ENCODE measurements at regions not wholly inside any gene's neighbourhood (a gene's known extent, or its start where the extent isn't known, plus 50 kb on each side); places are given as distances from the start of the nearest gene placed in this dataset.

GRCh38 chr16:13852827-13853226 is 67.1 kb upstream of the ERCC4 start:
- no peaks in the 10 kb centered on the region for H3K9me3 ChIP-seq (ENCODE audit: low read depth)
- H3K36me3 ChIP-seq (replicated peaks; ENCODE audit: insufficient read depth, low read depth), result no peaks in the 10 kb centered on the region
- H3K4me1 ChIP-seq (ENCODE audit: insufficient read depth), result no peaks in the 10 kb centered on the region
- no peak overlapping the region for H3K4me2 ChIP-seq
- WGBS (ENCODE audit: low lambda C conversion rate, missing lambda C conversion rate), result 90% methylated on average over 5 of the region's 5 CpGs
- H3K27ac ChIP-seq, result no peak overlapping the region
- H3K4me3 ChIP-seq, result no peak overlapping the region
- no peaks in the 10 kb centered on the region for H4K20me1 ChIP-seq (ENCODE audit: insufficient read depth, poor library complexity, severe bottlenecking)
- no peaks in the 10 kb centered on the region for H3K9me2 ChIP-seq (replicated peaks; ENCODE audit: insufficient read depth)
- no peak for DNase-seq (ENCODE audit: low spot score)
- no peaks in the 10 kb centered on the region for H3K79me2 ChIP-seq
- no peak for TF ChIP-seq EZH2phosphoT487 (IDR thresholded peaks at IDR 0.05; ENCODE audit: low read depth, severe bottlenecking, unreplicated experiment)
- no peak for TF ChIP-seq EZH2 (IDR thresholded peaks at IDR 0.05; ENCODE audit: borderline replicate concordance)
- TF ChIP-seq, protein P1, sequence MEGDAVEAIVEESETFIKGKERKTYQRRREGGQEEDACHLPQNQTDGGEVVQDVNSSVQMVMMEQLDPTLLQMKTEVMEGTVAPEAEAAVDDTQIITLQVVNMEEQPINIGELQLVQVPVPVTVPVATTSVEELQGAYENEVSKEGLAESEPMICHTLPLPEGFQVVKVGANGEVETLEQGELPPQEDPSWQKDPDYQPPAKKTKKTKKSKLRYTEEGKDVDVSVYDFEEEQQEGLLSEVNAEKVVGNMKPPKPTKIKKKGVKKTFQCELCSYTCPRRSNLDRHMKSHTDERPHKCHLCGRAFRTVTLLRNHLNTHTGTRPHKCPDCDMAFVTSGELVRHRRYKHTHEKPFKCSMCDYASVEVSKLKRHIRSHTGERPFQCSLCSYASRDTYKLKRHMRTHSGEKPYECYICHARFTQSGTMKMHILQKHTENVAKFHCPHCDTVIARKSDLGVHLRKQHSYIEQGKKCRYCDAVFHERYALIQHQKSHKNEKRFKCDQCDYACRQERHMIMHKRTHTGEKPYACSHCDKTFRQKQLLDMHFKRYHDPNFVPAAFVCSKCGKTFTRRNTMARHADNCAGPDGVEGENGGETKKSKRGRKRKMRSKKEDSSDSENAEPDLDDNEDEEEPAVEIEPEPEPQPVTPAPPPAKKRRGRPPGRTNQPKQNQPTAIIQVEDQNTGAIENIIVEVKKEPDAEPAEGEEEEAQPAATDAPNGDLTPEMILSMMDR (IDR thresholded peaks at IDR 0.05; ENCODE audit: poor library complexity), result no peak
- H3K27me3 ChIP-seq, result no peaks in the 10 kb centered on the region
- H2AFZ ChIP-seq, result no peak overlapping the region

DNA sequence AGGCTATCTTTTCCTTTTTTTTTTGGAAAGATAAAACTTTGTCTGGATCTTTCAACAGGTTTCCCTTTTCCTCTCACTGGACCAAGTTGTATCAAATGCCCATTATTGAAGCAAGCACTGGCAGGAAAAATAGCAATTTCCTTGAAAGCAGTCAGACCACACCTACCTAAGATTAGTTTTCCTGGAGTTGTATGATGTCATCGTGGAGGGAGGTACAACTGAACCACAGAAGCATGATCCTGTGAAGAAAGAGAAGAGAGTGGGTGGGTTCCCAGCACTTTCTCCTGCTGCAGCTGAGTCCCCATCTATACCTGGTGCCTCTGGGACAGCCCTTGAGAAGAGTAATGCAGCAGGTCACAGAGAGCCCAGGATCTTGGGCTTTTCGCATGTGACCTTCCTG is 63.6 kb upstream of the ERCC4 start:
- no peaks in the 10 kb centered on the region for H3K9me2 ChIP-seq (replicated peaks; ENCODE audit: insufficient read depth)

DNA sequence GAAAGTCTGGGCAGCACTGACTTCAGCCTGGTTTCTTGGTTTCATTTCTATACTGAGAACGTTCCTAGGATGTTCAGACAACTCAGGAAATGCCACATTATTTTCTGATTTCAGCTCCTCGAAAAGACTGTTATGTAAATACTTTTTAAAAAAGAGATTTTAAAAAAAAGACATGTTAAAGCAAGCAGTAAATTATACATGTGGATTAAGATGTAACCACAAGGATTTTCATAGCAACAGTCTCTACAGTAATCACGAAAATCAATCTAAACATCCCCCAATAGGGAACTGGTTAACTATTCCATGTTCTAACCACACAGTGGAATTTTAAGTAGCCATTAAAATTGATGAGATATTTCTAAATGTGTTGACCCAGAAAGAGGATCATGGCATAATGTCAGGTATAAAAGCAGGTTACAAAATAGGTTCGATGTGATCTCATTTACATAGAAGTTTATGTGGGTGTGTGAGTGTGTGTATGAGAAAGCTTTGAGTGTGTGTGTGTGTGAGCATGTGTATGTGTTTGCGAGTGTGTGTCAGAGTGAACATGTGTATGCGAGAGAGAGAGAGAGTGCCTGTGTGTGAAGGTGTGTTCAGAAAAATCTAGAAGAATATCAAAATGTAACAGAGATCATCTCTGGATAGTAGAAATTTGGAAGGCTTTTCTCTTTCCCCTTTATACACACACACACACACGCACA is 63.0 kb upstream of the ERCC4 start:
- no peak for DNase-seq (ENCODE audit: low spot score)
- Histone ChIP-seq H3K79me2 (no peaks in the 10 kb centered on the region), H4K20me1 (ENCODE audit: insufficient read depth, poor library complexity, severe bottlenecking) (no peaks in the 10 kb centered on the region), H3K27ac (no peak overlapping the region), H3K27me3 (no peaks in the 10 kb centered on the region), H2AFZ (no peak overlapping the region), H3K4me2 (no peak overlapping the region), H3K4me3 (no peak overlapping the region), H3K4me1 (ENCODE audit: insufficient read depth) (no peaks in the 10 kb centered on the region), H3K9me3 (ENCODE audit: low read depth) (no peaks in the 10 kb centered on the region), H3K36me3 (replicated peaks; ENCODE audit: insufficient read depth, low read depth) (no peaks in the 10 kb centered on the region), H3K9me2 (replicated peaks; ENCODE audit: insufficient read depth) (no peaks in the 10 kb centered on the region)
- TF ChIP-seq EZH2phosphoT487 (IDR thresholded peaks at IDR 0.05; ENCODE audit: low read depth, severe bottlenecking, unreplicated experiment) (no peak), EZH2 (IDR thresholded peaks at IDR 0.05; ENCODE audit: borderline replicate concordance) (no peak)
- TF ChIP-seq, protein P1 (IDR thresholded peaks at IDR 0.05; ENCODE audit: poor library complexity), result no peak
- 86% methylated on average over 7 of the region's 7 CpGs for WGBS (ENCODE audit: low lambda C conversion rate, missing lambda C conversion rate)

More for the DNA sequence above, 63.6 kb upstream of the ERCC4 start:
- WGBS (ENCODE audit: low lambda C conversion rate, missing lambda C conversion rate), result 89% methylated on average over 2 of the region's 2 CpGs
- H3K27ac ChIP-seq, result no peak overlapping the region
- TF ChIP-seq EZH2phosphoT487 (IDR thresholded peaks at IDR 0.05; ENCODE audit: low read depth, severe bottlenecking, unreplicated experiment), result no peak
- H2AFZ ChIP-seq, result no peak overlapping the region
- H4K20me1 ChIP-seq (ENCODE audit: insufficient read depth, poor library complexity, severe bottlenecking), result no peaks in the 10 kb centered on the region
- DNase-seq (ENCODE audit: low spot score), result no peak
- no peaks in the 10 kb centered on the region for H3K79me2 ChIP-seq
- H3K4me1 ChIP-seq (ENCODE audit: insufficient read depth), result no peaks in the 10 kb centered on the region
- no peaks in the 10 kb centered on the region for H3K9me3 ChIP-seq (ENCODE audit: low read depth)
- no peak overlapping the region for H3K4me2 ChIP-seq
- H3K36me3 ChIP-seq (replicated peaks; ENCODE audit: insufficient read depth, low read depth), result no peaks in the 10 kb centered on the region
- H3K4me3 ChIP-seq, result no peak overlapping the region
- no peaks in the 10 kb centered on the region for H3K27me3 ChIP-seq

DNA sequence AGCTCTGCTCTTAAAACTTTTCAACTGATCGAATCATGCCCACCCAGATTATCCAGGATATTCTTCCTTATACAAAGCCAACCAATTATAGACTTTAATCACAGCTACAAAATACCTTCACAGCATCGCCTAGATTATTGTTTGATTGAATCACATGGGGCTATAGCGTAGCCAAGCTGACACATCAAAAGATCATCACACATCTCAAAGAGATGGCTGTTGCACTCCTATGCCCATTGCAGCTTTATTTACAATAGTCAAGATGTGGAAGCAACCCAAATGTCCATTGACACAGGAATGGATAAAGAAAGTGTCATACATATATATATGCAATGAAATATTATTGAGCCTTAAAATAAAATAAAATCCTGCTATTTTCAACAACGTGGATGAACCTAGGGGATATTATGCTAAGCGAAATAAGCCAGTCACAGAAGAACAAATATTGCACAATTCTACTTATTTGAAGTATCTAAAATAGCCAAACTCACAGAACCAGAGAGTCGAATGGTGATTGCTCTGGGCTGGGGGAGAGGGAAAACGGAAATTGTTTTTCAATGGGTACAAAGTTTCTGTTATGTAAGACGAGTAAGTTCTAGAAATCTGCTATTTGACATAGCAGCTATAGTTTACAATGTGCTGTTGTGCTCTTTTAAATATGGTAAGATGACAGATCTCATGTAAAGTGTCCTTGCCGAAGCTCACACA is 60.9 kb upstream of the ERCC4 start:
- Histone ChIP-seq H3K4me1 (ENCODE audit: insufficient read depth) (no peaks in the 10 kb centered on the region), H3K79me2 (no peaks in the 10 kb centered on the region), H3K9me3 (ENCODE audit: low read depth) (no peaks in the 10 kb centered on the region), H3K4me3 (no peak overlapping the region), H3K27me3 (no peaks in the 10 kb centered on the region), H2AFZ (no peak overlapping the region), H3K27ac (no peak overlapping the region), H3K36me3 (replicated peaks; ENCODE audit: insufficient read depth, low read depth) (no peaks in the 10 kb centered on the region), H3K4me2 (no peak overlapping the region), H4K20me1 (ENCODE audit: insufficient read depth, poor library complexity, severe bottlenecking) (no peaks in the 10 kb centered on the region), H3K9me2 (replicated peaks; ENCODE audit: insufficient read depth) (no peaks in the 10 kb centered on the region)
- DNase-seq (ENCODE audit: low spot score), result no peak
- WGBS (ENCODE audit: low lambda C conversion rate, missing lambda C conversion rate), result 77% methylated on average over 9 of the region's 9 CpGs
- TF ChIP-seq EZH2 (IDR thresholded peaks at IDR 0.05; ENCODE audit: borderline replicate concordance), result no peak
- TF ChIP-seq EZH2phosphoT487 (IDR thresholded peaks at IDR 0.05; ENCODE audit: low read depth, severe bottlenecking, unreplicated experiment), result no peak
- TF ChIP-seq, protein P1 (IDR thresholded peaks at IDR 0.05; ENCODE audit: poor library complexity), result no peak

All from hepatocyte (in vitro differentiated cells).